Erythroblast (primary cell): ENCODE measurements at regions not wholly inside any gene's neighbourhood (a gene's known extent, or its start where the extent isn't known, plus 50 kb on each side); places are given as distances from the start of the nearest gene placed in this dataset.

Experiments used
- GATA1 ChIP-seq: IDR thresholded peaks from 2 replicates; pipeline ENCODE4 v1.6.1; 2011; ENCODE audit warnings: low read depth, mild to moderate bottlenecking, control low read depth, low read length, moderate library complexity
- POLR2A ChIP-seq: IDR thresholded peaks from 2 replicates; pipeline ENCODE4 v1.6.1; 2011; ENCODE audit warnings: mild to moderate bottlenecking, low read length

GRCh38 chr4:1473718-1474117 lies 67.5 kb upstream of the NKX1-1 start:
- TF ChIP-seq POLR2A = no peak
- no peak for TF ChIP-seq GATA1
